BE2C (cell line): ENCODE measurements at regions not wholly inside any gene's neighbourhood (a gene's known extent, or its start where the extent isn't known, plus 50 kb on each side); places are given as distances from the start of the nearest gene placed in this dataset.

Source experiments
- DNase-seq: peaks from one replicate; pipeline ENCODE4 v3.0.0-alpha.2; 2020
- H3K27me3 ChIP-seq: fragments of 250-450 bp; sonication (Bioruptor Pico); 2 replicates; pipeline ENCODE4 v1.5.1; 2020; ENCODE audit warnings: mild to moderate bottlenecking
- H3K36me3 ChIP-seq: fragments of 250-450 bp; sonication (Bioruptor Pico); 2 replicates; pipeline ENCODE4 v1.5.1; 2020; ENCODE audit warnings: mild to moderate bottlenecking
- H3K4me1 ChIP-seq: fragments of 250-450 bp; sonication (Bioruptor Pico); 2 replicates; pipeline ENCODE4 v1.5.1; 2020
- H3K4me3 ChIP-seq: 2 replicates; pipeline ENCODE4 v1.5.1; 2011; ENCODE audit warnings: low read depth, low read length
- H3K9me3 ChIP-seq: fragments of 250-450 bp; sonication (Bioruptor Pico); 2 replicates; pipeline ENCODE4 v1.5.1; 2020
- TF ChIP-seq, protein P1 (sequence below): IDR thresholded peaks from 2 replicates; pipeline ENCODE4 v1.5.1; 2012; ENCODE audit warnings: mild to moderate bottlenecking, low read depth, low read length

DNA sequence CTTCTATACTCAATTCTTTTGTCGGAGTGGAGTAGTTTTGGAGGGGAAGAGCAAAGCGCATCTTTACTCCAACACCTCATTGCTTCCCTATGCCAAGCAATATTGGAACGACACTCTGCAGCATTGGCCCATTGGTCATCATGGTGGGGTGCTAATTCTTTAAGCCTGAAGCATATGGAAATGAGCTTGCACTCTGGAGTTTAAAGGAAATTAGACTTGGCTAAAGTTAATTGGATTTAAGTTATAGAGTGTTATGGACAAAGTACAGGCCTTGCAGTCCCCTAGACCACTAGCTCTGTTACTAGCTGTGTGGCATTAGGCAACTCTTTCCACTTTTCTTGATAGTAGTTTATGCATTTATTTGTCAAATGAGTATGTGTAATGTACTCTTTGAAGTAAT is 568.3 kb upstream of the TENM4 start:
- no peak for DNase-seq
- TF ChIP-seq, protein P1, sequence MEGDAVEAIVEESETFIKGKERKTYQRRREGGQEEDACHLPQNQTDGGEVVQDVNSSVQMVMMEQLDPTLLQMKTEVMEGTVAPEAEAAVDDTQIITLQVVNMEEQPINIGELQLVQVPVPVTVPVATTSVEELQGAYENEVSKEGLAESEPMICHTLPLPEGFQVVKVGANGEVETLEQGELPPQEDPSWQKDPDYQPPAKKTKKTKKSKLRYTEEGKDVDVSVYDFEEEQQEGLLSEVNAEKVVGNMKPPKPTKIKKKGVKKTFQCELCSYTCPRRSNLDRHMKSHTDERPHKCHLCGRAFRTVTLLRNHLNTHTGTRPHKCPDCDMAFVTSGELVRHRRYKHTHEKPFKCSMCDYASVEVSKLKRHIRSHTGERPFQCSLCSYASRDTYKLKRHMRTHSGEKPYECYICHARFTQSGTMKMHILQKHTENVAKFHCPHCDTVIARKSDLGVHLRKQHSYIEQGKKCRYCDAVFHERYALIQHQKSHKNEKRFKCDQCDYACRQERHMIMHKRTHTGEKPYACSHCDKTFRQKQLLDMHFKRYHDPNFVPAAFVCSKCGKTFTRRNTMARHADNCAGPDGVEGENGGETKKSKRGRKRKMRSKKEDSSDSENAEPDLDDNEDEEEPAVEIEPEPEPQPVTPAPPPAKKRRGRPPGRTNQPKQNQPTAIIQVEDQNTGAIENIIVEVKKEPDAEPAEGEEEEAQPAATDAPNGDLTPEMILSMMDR: no peak
- H3K4me3 ChIP-seq: no peak overlapping the region

DNA sequence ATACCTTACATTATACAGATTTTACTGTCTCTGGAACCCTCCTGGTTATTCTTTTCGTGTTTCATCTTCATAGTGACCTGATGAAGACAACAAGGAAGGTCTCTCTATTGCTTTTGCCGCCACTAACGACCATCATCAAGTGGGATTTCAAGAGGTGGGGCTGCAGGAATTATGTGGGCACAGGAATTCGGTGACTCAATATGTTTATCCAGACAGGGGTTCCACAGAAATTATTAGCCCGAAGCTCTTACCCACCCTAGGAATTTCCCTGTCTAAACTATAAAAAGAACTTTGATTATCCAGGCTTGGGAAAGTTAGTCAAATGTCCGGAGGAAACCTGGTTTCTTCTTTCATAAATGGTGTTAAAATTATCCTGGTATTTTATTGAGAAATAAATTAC is 566.8 kb upstream of the TENM4 start:
- no peak for DNase-seq
- Histone ChIP-seq H3K4me1 (no peaks in the 10 kb centered on the region), H3K27me3 (no peaks in the 10 kb centered on the region), H3K4me3 (no peak overlapping the region), H3K9me3 (no peaks in the 10 kb centered on the region), H3K36me3 (no peaks in the 10 kb centered on the region)
- TF ChIP-seq, protein P1: no peak

More for the DNA sequence above, 568.3 kb upstream of the TENM4 start:
- H3K9me3 ChIP-seq: no peaks in the 10 kb centered on the region
- no peaks in the 10 kb centered on the region for H3K36me3 ChIP-seq
- H3K27me3 ChIP-seq: no peaks in the 10 kb centered on the region
- H3K4me1 ChIP-seq: no peaks in the 10 kb centered on the region

DNA sequence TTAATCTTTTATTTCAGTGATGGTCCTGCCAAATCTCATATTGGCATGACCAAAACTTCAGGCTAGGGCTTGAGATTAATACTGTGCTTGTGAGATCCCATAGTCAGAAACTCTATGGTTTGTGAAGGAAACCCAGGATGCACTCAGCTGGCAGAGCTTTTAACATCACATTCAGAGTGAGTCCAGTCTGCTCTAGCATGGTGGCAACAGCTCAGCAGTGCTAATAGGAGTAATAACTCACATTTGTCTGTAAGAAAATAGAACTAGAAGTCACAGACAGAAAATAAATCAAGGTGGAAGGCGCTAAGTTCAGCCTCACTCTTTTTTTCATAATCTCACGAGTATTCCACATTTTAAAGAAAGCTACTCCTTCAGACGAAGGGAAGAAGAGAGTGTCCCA is 549.3 kb upstream of the TENM4 start:
- no peaks in the 10 kb centered on the region; the same call in 1 of the 2 replicates for H3K27me3 ChIP-seq
- H3K4me3 ChIP-seq: no peak overlapping the region
- no peaks in the 10 kb centered on the region for H3K4me1 ChIP-seq
- no peaks in the 10 kb centered on the region for H3K36me3 ChIP-seq
- H3K9me3 ChIP-seq: no peaks in the 10 kb centered on the region
- DNase-seq: no peak
- TF ChIP-seq, protein P1: no peak

DNA sequence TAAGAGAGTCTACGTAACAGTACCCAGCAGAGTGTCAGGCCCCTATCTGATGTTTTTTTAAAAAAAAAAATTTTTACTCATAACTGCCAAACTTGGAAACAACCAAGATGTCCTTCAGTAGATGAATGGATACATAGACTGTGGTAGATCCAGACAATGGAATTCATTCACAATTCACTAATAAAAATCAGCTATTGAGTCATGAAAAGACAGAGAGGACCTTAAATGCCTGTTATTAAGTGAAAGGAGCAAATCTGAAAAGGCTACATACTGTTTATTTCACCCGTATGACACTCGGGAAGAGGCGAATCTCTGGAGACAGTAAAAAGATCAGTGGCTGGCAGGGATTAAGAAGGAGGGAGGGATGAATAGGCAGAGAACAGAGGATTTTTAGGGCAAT is 541.4 kb upstream of the TENM4 start:
- Histone ChIP-seq H3K36me3 (no peaks in the 10 kb centered on the region), H3K4me1 (no peaks in the 10 kb centered on the region), H3K27me3 (no peaks in the 10 kb centered on the region), H3K9me3 (no peaks in the 10 kb centered on the region), H3K4me3 (no peak overlapping the region)
- TF ChIP-seq, protein P1: no peak
- DNase-seq: no peak

DNA sequence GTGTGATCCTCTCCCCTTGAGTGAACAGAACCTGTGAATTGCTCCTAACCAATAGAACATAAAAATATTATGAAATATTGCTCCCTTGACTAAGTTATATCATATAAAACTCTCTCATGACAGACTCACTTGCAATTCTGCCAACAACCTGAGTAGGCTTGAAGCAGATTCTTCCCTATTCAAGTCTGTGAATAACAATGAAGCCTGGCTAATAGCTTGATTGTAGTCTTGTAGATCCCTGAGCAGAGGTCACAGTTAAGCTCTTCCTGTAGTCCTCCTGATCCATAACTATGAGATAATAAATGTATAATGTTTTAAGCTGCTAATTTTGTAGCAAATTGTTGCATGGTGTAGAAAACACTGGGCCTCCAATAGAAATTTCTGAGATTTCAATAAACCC is 540.1 kb upstream of the TENM4 start:
- Histone ChIP-seq H3K4me1 (no peaks in the 10 kb centered on the region), H3K4me3 (no peak overlapping the region), H3K36me3 (no peaks in the 10 kb centered on the region), H3K9me3 (no peaks in the 10 kb centered on the region), H3K27me3 (no peaks in the 10 kb centered on the region)
- TF ChIP-seq, protein P1: no peak
- DNase-seq: no peak

DNA sequence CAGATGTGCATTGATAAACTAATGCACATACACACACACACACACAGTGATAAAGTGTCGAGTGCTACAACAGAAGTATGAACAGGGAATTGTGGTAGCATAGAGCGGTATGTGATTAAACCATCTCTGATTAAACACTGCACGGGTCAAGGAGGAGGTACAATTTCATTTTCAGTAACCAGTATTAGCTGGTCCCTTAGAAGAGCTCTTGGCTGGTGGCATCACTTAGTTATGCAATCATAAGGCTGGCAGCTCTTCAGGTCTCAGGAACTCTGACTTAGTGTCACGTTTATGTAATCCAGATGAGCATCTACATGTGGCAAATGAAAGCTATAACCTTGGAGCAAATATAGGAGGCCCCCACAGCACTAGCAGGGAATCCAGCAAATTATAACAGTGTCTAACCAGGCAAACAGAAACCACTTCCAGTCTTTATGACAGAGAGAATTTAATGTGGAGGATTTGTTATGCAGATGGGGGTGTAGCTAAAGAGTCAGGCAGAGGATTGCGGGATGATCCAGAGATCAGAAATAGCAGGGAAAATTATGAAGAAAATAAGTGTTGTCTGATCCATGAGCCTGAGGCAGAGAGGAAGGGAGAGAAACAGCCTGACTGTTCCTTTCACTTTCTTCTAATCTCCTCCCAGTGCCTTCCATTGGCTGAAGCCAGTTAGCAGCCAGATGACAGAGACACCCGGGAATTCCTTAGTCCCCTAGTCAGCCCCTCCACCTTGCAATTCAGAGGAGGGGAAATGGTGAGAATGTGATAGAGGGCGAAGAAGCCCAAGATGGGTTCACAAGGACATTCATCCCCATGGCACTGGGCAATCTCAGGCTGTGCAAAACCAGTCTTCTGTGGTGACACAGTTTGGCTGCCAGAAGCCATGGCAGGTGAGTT is 533.1 kb upstream of the TENM4 start:
- Histone ChIP-seq H3K27me3 (no peaks in the 10 kb centered on the region), H3K9me3 (no peaks in the 10 kb centered on the region), H3K4me1 (no peaks in the 10 kb centered on the region), H3K36me3 (no peaks in the 10 kb centered on the region), H3K4me3 (no peak overlapping the region)
- no peak for DNase-seq
- TF ChIP-seq, protein P1: no peak
